NB4 (cell line): ENCODE measurements at regions not wholly inside any gene's neighbourhood (a gene's known extent, or its start where the extent isn't known, plus 50 kb on each side); places are given as distances from the start of the nearest gene placed in this dataset.

ENCODE experiments used
- CTCF ChIP-seq: IDR thresholded peaks from one replicate; pipeline ENCODE4 v1.5.1; 2012; ENCODE audit warnings: low read depth, low read length
- MYC ChIP-seq: IDR thresholded peaks from 2 replicates; pipeline ENCODE4 v1.6.1; 2011; ENCODE audit warnings: low read depth, low read length
- POLR2A ChIP-seq: IDR thresholded peaks from 2 replicates; pipeline ENCODE4 v1.6.1; 2011; ENCODE audit warnings: mild to moderate bottlenecking; ENCODE audit not compliant: insufficient read length; ENCODE audit errors: extremely low read depth
- TF ChIP-seq, protein P1 (sequence below): IDR thresholded peaks from 2 replicates; pipeline ENCODE4 v1.6.1; 2011; ENCODE audit warnings: low read depth, low read length

- TF ChIP-seq POLR2A (no peak), CTCF (no peak), MYC (no peak)
- TF ChIP-seq, protein P1, sequence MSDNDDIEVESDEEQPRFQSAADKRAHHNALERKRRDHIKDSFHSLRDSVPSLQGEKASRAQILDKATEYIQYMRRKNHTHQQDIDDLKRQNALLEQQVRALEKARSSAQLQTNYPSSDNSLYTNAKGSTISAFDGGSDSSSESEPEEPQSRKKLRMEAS, result no peak
Observed at GRCh38 chr5:158634714-158635113, 465.0 kb downstream of the EBF1 start.
